ENCODE measurements at regions not wholly inside any gene's neighbourhood (a gene's known extent, or its start where the extent isn't known, plus 50 kb on each side); places are given as distances from the start of the nearest gene placed in this dataset.

DNA sequence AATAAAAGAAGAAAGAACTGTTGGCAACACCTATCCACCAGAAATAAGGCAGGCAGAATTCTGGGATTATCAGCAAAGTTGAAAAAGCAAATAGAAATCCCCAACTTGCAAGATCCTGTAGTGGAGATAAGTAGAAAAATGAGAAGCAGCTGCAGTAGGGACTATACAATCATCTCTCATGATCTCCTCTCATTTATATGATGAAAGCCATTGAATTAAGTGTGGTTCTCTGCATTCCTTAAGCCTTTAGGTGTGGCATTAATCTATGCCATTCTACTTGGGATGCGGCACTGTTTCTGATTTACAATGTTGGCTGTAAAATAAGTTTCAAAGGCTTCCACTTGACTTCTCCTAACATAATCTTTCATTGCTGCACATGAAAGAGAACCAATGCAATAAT, 869.8 kb downstream of the TRAM1L1 start:
- TF ChIP-seq POLR2AphosphoS5 (IDR thresholded peaks at IDR 0.05) (no peak), POLR2A (IDR thresholded peaks at IDR 0.05) (no peak)
- TF ChIP-seq, protein P1, sequence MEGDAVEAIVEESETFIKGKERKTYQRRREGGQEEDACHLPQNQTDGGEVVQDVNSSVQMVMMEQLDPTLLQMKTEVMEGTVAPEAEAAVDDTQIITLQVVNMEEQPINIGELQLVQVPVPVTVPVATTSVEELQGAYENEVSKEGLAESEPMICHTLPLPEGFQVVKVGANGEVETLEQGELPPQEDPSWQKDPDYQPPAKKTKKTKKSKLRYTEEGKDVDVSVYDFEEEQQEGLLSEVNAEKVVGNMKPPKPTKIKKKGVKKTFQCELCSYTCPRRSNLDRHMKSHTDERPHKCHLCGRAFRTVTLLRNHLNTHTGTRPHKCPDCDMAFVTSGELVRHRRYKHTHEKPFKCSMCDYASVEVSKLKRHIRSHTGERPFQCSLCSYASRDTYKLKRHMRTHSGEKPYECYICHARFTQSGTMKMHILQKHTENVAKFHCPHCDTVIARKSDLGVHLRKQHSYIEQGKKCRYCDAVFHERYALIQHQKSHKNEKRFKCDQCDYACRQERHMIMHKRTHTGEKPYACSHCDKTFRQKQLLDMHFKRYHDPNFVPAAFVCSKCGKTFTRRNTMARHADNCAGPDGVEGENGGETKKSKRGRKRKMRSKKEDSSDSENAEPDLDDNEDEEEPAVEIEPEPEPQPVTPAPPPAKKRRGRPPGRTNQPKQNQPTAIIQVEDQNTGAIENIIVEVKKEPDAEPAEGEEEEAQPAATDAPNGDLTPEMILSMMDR (IDR thresholded peaks at IDR 0.05): no peak
